Heart left ventricle (tissue), 13 donors: ENCODE measurements at regions not wholly inside any gene's neighbourhood (a gene's known extent, or its start where the extent isn't known, plus 50 kb on each side); places are given as distances from the start of the nearest gene placed in this dataset.

Experiments used
- CTCF ChIP-seq, 12 donors: fragments of 200-600 bp; sonication (generic) in 4 of 12; IDR thresholded peaks; one replicate each; pipeline versions ENCODE4 v1.5.0 to v1.8.0; 2018 to 2022; ENCODE audit warnings: antibody characterized with exemption in 12 of 12, mild to moderate bottlenecking in 5 of 12
- POLR2A ChIP-seq, 2 donors: fragments of 450-650 bp; IDR thresholded peaks; one replicate each; pipeline ENCODE4 v1.6.1; 2017; ENCODE audit warnings: antibody characterized with exemption in 2 of 2, mild to moderate bottlenecking in 2 of 2, moderate library complexity in 2 of 2
- donor health status: ischemic (EF 13 %, LVEDD 7.1; RV severe dilation, severe dysfunction).
- donor health status: DM: no; HTN: yes; CAD: no.
- donor health status: DM: no; HTN: no; CAD: no.
- donor health status: ischemic (EF 25% LVEDD 6.9; RV normal size, moderate dysfunction).
- donor health status: ischemic (EF 25% LVEDD 5.7; RV mildly dilated, moderate dysfunction).
- donor health status: ischemic (EF 35%, LVEDD 5.7; RV mildly dilated, moderate dysfunction).
- donor health status: nonischemic (EF 11% LVEDD 7.7; RV severe dilation, severe dysfunction).
- donor health status: DM: yes; HTN: yes; CAD: no.
- donor health status: PGD.
- donor health status: ischemic (EF 29% LVEDD 5.4; RV normal size, mild dysfunction).
- donor health status: nonischemic (EF 23%, LVEDD 6.1; RV moderate dilation, normal function).

DNA sequence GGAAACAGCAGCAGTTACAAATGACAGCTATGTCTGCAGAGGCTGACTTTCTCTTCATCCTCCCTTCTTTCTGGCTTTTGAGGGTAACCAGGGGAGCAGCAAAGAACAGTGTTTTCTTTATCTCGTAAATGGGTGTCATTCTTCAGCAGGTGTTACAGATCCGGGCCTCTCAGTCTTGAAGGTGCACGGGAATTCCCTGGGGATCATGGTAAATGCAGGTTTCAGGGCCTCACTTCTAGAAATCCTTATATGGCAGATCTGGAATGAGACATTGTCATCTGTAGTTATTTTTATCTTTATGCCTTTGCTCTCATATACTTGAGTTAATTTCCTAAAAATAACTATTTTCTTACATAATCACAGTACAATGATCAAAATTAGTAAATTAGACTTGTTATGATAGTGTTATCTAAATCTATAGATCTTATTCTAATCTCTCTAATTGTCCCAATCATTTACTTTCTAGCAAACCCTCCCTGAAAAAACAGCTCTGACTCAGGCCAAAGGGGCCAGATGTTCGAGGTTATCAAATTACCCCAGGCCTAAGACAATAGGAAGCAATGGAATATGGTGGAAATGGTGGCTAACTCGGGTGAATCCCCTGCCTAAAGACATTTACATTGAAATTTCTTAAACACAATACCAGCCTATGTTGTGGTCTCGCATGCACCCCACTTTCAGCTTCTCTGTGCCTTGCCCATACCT lies 145.0 kb downstream of the CAND1 start:
- TF ChIP-seq CTCF (IDR thresholded peaks at IDR 0.05) (no peak), POLR2A (IDR thresholded peaks at IDR 0.05) (no peak)
